OCI-LY7 (cell line): ENCODE measurements at regions not wholly inside any gene's neighbourhood (a gene's known extent, or its start where the extent isn't known, plus 50 kb on each side); places are given as distances from the start of the nearest gene placed in this dataset.

Experiments
- BruUV-seq: library from RNA; stranded (reverse); fragments of 400-500 nt; replicated peaks from 2 replicates; lab custom pipeline; 2021; lab: Mats Ljungman, UMichigan
- CTCF ChIA-PET: fragments of 300-600 bp; sonication (Branson Sonifier 250); formaldehyde crosslinking; loops from one replicate; lab custom pipeline; 2022; ENCODE audit warnings: antibody characterized with exemption; ENCODE audit not compliant: unreplicated experiment; lab: Charles Lee
- POLR2A ChIA-PET: fragments of 300-600 bp; sonication (Branson Sonifier 250); formaldehyde crosslinking; loops from one replicate; lab custom pipeline; 2022; ENCODE audit warnings: antibody characterized with exemption; lab: Charles Lee
- DNase-seq: peaks from one replicate; pipeline ENCODE4 v3.0.0-alpha.2; 2015; ENCODE audit warnings: low spot score
- H2AFZ ChIP-seq: fragments of 200-600 bp; sonication (generic), shearing (Covaris generic); 2 replicates; pipeline ENCODE4 v1.6.1; 2014; ENCODE audit warnings: mild to moderate bottlenecking, antibody characterized with exemption, low read length, moderate library complexity
- H3K27ac ChIP-seq: fragments of 200-600 bp; sonication (generic); 2 replicates; pipeline ENCODE4 v1.5.1; 2014; ENCODE audit warnings: mixed run types, low read depth, mild to moderate bottlenecking, moderate library complexity, low read length, inconsistent platforms; ENCODE audit not compliant: poor library complexity, severe bottlenecking
- H3K36me3 ChIP-seq: fragments of 200-600 bp; sonication (generic); 2 replicates; pipeline ENCODE4 v1.6.1; 2014; ENCODE audit warnings: mild to moderate bottlenecking, antibody characterized with exemption, low read length, moderate library complexity, mixed read lengths; ENCODE audit not compliant: insufficient read depth
- H3K4me1 ChIP-seq: fragments of 200-600 bp; sonication (generic); 2 replicates; pipeline ENCODE4 v1.5.1; 2014; ENCODE audit warnings: mild to moderate bottlenecking, low read length; ENCODE audit not compliant: insufficient read depth, poor library complexity, severe bottlenecking
- H3K4me2 ChIP-seq: fragments of 200-600 bp; sonication (generic); 2 replicates; pipeline ENCODE4 v1.6.1; 2014; ENCODE audit warnings: mild to moderate bottlenecking, low read length
- H3K4me3 ChIP-seq: fragments of 200-600 bp; sonication (generic); 2 replicates; pipeline ENCODE4 v1.5.1; 2014; ENCODE audit warnings: mild to moderate bottlenecking, low read depth, low read length; ENCODE audit not compliant: poor library complexity, severe bottlenecking
- H3K79me2 ChIP-seq: fragments of 200-600 bp; sonication (generic); 2 replicates; pipeline ENCODE4 v1.6.1; 2016; ENCODE audit warnings: low read depth, mild to moderate bottlenecking, low read length, moderate library complexity, mixed read lengths; ENCODE audit not compliant: insufficient read depth
- H3K9me2 ChIP-seq: fragments of 200-600 bp; sonication (generic); 2 replicates; pipeline ENCODE4 v1.6.1; 2016; ENCODE audit warnings: mild to moderate bottlenecking, low read length, mixed read lengths; ENCODE audit not compliant: insufficient read depth
- H3K9me3 ChIP-seq: fragments of 200-600 bp; sonication (generic); 2 replicates; pipeline ENCODE4 v1.6.1; 2014; ENCODE audit warnings: mild to moderate bottlenecking, mixed run types, low read length, mixed read lengths
- H4K20me1 ChIP-seq: fragments of 200-600 bp; sonication (generic); 2 replicates; pipeline ENCODE4 v1.6.1; 2014; ENCODE audit warnings: mild to moderate bottlenecking, antibody characterized with exemption, low read length, moderate library complexity, mixed read lengths; ENCODE audit not compliant: insufficient read depth
- EZH2phosphoT487 ChIP-seq: fragments of 200-600 bp; sonication (generic); IDR thresholded peaks from 2 replicates; pipeline ENCODE4 v1.6.1; 2018; ENCODE audit warnings: low read depth, borderline replicate concordance, mild to moderate bottlenecking, mixed run types, antibody characterized with exemption, low read length, moderate library complexity, mixed read lengths
- intact Hi-C: fragments of 100-400 bp; cut with micrococcal nuclease; formaldehyde crosslinking; loops from one replicate; pipeline ENCODE4 v1.10.0; 2022; ENCODE audit not compliant: unreplicated experiment
- TF ChIP-seq, protein P1 (sequence below): fragments of 200-600 bp; sonication (generic); conservative IDR thresholded peaks from 2 replicates; pipeline ENCODE4 v1.5.1; 2014; ENCODE audit warnings: mild to moderate bottlenecking, antibody characterized with exemption, low read length, moderate library complexity, mixed read lengths

- H3K9me2 ChIP-seq = 0 out of 2 replicates have a peak, but pooled peaks cover 2% of the 10 kb centered on the region
- no peaks in the 10 kb centered on the region for H3K9me3 ChIP-seq
- no peaks in the 10 kb centered on the region for H3K36me3 ChIP-seq
- H2AFZ ChIP-seq = no peak overlapping the region
- intact Hi-C loops = no loop called here
- no peaks in the 10 kb centered on the region for H3K79me2 ChIP-seq
- no peaks in the 10 kb centered on the region for H3K4me1 ChIP-seq
- H3K4me2 ChIP-seq = no peak overlapping the region
- H3K27ac ChIP-seq = no peak overlapping the region
- DNase-seq = no peak
- H4K20me1 ChIP-seq = no peaks in the 10 kb centered on the region
- no peak overlapping the region for H3K4me3 ChIP-seq
- CTCF ChIA-PET = no interaction called here
- TF ChIP-seq, protein P1, sequence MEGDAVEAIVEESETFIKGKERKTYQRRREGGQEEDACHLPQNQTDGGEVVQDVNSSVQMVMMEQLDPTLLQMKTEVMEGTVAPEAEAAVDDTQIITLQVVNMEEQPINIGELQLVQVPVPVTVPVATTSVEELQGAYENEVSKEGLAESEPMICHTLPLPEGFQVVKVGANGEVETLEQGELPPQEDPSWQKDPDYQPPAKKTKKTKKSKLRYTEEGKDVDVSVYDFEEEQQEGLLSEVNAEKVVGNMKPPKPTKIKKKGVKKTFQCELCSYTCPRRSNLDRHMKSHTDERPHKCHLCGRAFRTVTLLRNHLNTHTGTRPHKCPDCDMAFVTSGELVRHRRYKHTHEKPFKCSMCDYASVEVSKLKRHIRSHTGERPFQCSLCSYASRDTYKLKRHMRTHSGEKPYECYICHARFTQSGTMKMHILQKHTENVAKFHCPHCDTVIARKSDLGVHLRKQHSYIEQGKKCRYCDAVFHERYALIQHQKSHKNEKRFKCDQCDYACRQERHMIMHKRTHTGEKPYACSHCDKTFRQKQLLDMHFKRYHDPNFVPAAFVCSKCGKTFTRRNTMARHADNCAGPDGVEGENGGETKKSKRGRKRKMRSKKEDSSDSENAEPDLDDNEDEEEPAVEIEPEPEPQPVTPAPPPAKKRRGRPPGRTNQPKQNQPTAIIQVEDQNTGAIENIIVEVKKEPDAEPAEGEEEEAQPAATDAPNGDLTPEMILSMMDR = no peak
- TF ChIP-seq EZH2phosphoT487 = no peak
- no TSS peak for BruUV-seq
- POLR2A ChIA-PET = interaction anchor here (0.6 to 1.0 kb wide), 2 partner anchors 8 to 1346 kb away, joined by 3 read pairs; no protein-coding TSS in a partner anchor
These were observed 657.6 kb upstream of the CXADR start for GRCh38 chr21:16855164-16855667.

DNA sequence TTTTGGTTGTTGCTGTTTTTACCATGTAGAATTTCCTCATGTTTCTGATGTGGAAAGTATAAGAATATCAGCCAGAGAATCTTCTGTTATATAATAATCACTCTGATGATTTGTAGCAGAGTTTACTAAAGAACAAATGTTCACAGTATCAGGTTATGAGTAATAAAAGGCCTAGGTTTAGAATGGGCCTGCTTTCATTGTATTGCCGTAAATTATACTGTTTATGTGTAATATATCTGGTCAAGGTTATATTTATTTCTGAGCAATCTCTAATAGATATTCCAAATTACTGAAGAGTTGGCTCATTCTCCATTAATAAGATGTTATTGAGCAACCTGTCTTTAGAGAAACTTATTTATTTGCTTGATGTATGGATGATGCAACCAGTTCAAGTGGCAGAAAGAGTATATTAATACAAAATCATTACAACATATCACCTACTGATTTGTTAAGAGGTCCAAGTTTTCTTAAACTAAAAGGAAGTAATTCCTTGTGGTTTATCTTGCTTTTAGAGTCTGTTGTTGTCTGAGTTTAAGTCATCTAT is 649.4 kb upstream of the CXADR start:
- TF ChIP-seq EZH2phosphoT487 = no peak
- TF ChIP-seq, protein P1 = no peak
- POLR2A ChIA-PET = interaction anchor here (1.4 kb wide), 1 partner anchor 9 kb away, joined by 4 read pairs; no protein-coding TSS in a partner anchor
- Histone ChIP-seq H3K4me3 (no peak overlapping the region), H3K9me3 (no peaks in the 10 kb centered on the region), H3K27ac (no peak overlapping the region), H3K4me1 (no peaks in the 10 kb centered on the region), H4K20me1 (no peaks in the 10 kb centered on the region), H3K9me2 (no peaks in the 10 kb centered on the region), H2AFZ (no peak overlapping the region), H3K4me2 (no peak overlapping the region), H3K36me3 (no peaks in the 10 kb centered on the region), H3K79me2 (no peaks in the 10 kb centered on the region)
- intact Hi-C loops = no loop called here
- no peak for DNase-seq
- CTCF ChIA-PET = no interaction called here
- BruUV-seq = no TSS peak

DNA sequence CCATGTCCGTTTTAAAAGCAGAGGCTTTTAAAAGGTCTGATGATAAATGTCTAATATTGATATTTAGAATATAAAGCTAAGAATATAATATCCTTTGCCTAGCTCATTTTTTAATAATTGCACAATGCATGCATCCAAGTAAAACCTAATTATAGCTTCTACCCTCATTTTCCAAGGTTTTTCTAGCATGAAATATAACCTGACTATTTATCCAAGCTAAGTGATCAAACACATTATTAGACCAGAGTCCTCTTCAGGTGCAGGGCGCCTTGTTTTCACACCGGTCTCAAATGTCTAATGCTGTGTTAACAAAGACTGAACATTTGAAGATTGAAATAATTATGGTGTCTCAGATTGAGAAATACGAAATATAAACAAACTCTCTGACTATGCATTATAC is 648.9 kb upstream of the CXADR start:
- CTCF ChIA-PET = no interaction called here
- Histone ChIP-seq H3K9me2 (no peaks in the 10 kb centered on the region), H3K79me2 (no peaks in the 10 kb centered on the region), H3K36me3 (no peaks in the 10 kb centered on the region), H4K20me1 (no peaks in the 10 kb centered on the region), H3K4me1 (no peaks in the 10 kb centered on the region), H2AFZ (no peak overlapping the region), H3K27ac (no peak overlapping the region), H3K9me3 (no peaks in the 10 kb centered on the region), H3K4me2 (no peak overlapping the region), H3K4me3 (no peak overlapping the region)
- POLR2A ChIA-PET = interaction anchor here (1.4 kb wide), 1 partner anchor 10 kb away, joined by 4 read pairs; no protein-coding TSS in a partner anchor
- TF ChIP-seq, protein P1 = no peak
- TF ChIP-seq EZH2phosphoT487 = no peak
- no peak for DNase-seq
- BruUV-seq = no TSS peak
- intact Hi-C loops = no loop called here
